ENCODE measurements at regions not wholly inside any gene's neighbourhood (a gene's known extent, or its start where the extent isn't known, plus 50 kb on each side); places are given as distances from the start of the nearest gene placed in this dataset.

- H3K4me1 ChIP-seq (replicated peaks in 1 of 4; ENCODE audit: control insufficient read depth in 3 of 4, insufficient read depth in 4 of 4, low read length in 3 of 4), result no peaks in the 10 kb centered on the region
- no peaks in the 10 kb centered on the region for H3K79me1 ChIP-seq (ENCODE audit: low read depth, low read length)
- H2BK12ac ChIP-seq (ENCODE audit: low read depth, low read length), result no peak overlapping the region
- H2AFZ ChIP-seq (ENCODE audit: low read length), result no peak overlapping the region
- no peak overlapping the region for H2BK15ac ChIP-seq (ENCODE audit: low read length)
- H3K4me3 ChIP-seq (ENCODE audit: extremely low read depth in 1 of 4, insufficient read depth in 2 of 4, low read depth in 3 of 4, low read length in 4 of 4), result no peak overlapping the region
- H3K18ac ChIP-seq (ENCODE audit: extremely low read depth, low read length), result no peak overlapping the region
- no peak overlapping the region for H3K9ac ChIP-seq (replicated peaks in 1 of 4; ENCODE audit: extremely low read depth in 1 of 4, low read depth in 3 of 4, low read length in 3 of 4)
- no peak overlapping the region for H2AK5ac ChIP-seq (ENCODE audit: low read depth, low read length)
- no peak for FAIRE-seq
- no peaks in the 10 kb centered on the region for H3K23me2 ChIP-seq (ENCODE audit: low read depth, low read length)
- no peaks in the 10 kb centered on the region for H3K36me3 ChIP-seq (ENCODE audit: control insufficient read depth in 2 of 4, insufficient read depth in 4 of 4, low read length in 3 of 4)
- TF ChIP-seq SP2 (IDR thresholded peaks at IDR 0.05; ENCODE audit: low read length), result no peak
- no peak for TF ChIP-seq CTBP2 (IDR thresholded peaks at IDR 0.05; ENCODE audit: borderline replicate concordance, insufficient read depth, insufficient read length, low read length)
- no peak for TF ChIP-seq SUZ12 (IDR thresholded peaks at IDR 0.05; ENCODE audit: low read length)
- TF ChIP-seq TBP (IDR thresholded peaks at IDR 0.05; ENCODE audit: low read depth, low read length), result no peak
- no peak for TF ChIP-seq E2F6 (IDR thresholded peaks at IDR 0.05)
- no peak for TF ChIP-seq HDAC2 (IDR thresholded peaks at IDR 0.05; ENCODE audit: borderline replicate concordance in 1 of 2, low read depth in 2 of 2, low read length in 2 of 2)
- TF ChIP-seq NRF1 (IDR thresholded peaks at IDR 0.05; ENCODE audit: low read depth, low read length), result no peak
- no peaks in the 10 kb centered on the region for H3K79me2 ChIP-seq (ENCODE audit: control insufficient read depth in 1 of 2, insufficient read depth in 2 of 2, low read length in 2 of 2)
- no peak overlapping the region for H4K8ac ChIP-seq (ENCODE audit: extremely low read depth, insufficient read depth, low read length)
- no peak for DNase-seq (ENCODE audit: low read depth in 1 of 2, low spot score in 2 of 2)
- no peaks in the 10 kb centered on the region for H3K27me3 ChIP-seq (replicated peaks in 1 of 4; ENCODE audit: control insufficient read depth in 3 of 4, extremely low read depth in 1 of 4, insufficient read depth in 3 of 4, low read length in 3 of 4)
- no peak overlapping the region for H3K27ac ChIP-seq (ENCODE audit: low read depth, low read length)
- H3K4me2 ChIP-seq (ENCODE audit: insufficient read depth in 1 of 2, low read depth in 2 of 2, low read length in 2 of 2), result no peak overlapping the region
- H3K14ac ChIP-seq (ENCODE audit: insufficient read length), result no peak overlapping the region
- H3K9me3 ChIP-seq (ENCODE audit: insufficient read depth in 2 of 2, low read depth in 1 of 2, low read length in 1 of 2), result no peaks in the 10 kb centered on the region
- no peak overlapping the region for H4K91ac ChIP-seq (replicated peaks; ENCODE audit: insufficient read length, low read length)
- CTCF ChIA-PET (ENCODE audit: partially characterized antibody), result interaction anchor here (0.6 to 4.7 kb wide), 13 partner anchors 10 to 1240 kb away, joined by 3 to 21 read pairs (median 4); no protein-coding TSS in a partner anchor
- WGBS, 2 experiments (ENCODE audit: extremely low coverage in 1 of 2, insufficient coverage in 1 of 2, insufficient read length in 1 of 2, insufficient replicate concordance in 2 of 2, low coverage in 1 of 2, low lambda C conversion rate in 2 of 2, missing lambda C conversion rate in 1 of 2), result 64% methylated on average over 3 of the region's 3 CpGs; no CpG with 5 or more reads in 1 of the 2 experiments
- no peak overlapping the region for H2BK120ac ChIP-seq (replicated peaks; ENCODE audit: low read depth, low read length)
- POLR2A ChIA-PET (ENCODE audit: partially characterized antibody), result no interaction called here
- no peak overlapping the region for H3K23ac ChIP-seq (ENCODE audit: insufficient read length)
- no peak overlapping the region for H3K56ac ChIP-seq (replicated peaks; ENCODE audit: insufficient read length, low read depth, low read length)
- no peak overlapping the region for H2BK20ac ChIP-seq (ENCODE audit: low read length)
- H2BK5ac ChIP-seq (ENCODE audit: low read depth, low read length), result no peak overlapping the region
- H3K4ac ChIP-seq (replicated peaks; ENCODE audit: insufficient read length, low read depth, low read length), result no peak overlapping the region
- H4K20me1 ChIP-seq (replicated peaks in 1 of 2; ENCODE audit: control insufficient read depth in 1 of 2, insufficient read depth in 2 of 2, low read length in 2 of 2), result no peaks in the 10 kb centered on the region
- H4K5ac ChIP-seq (ENCODE audit: insufficient read length, low read depth, low read length), result no peak overlapping the region
Observed at GRCh38 chr14:21941885-21942284, 268.3 kb upstream of the OR4E1 start.
